ENCODE measurements at regions not wholly inside any gene's neighbourhood (a gene's known extent, or its start where the extent isn't known, plus 50 kb on each side); places are given as distances from the start of the nearest gene placed in this dataset.
"Not testable (repeated sequence)": the region's sequence is repeated elsewhere in the genome, so short reads cannot be mapped to it uniquely, and the experiment has no call there.

DNA sequence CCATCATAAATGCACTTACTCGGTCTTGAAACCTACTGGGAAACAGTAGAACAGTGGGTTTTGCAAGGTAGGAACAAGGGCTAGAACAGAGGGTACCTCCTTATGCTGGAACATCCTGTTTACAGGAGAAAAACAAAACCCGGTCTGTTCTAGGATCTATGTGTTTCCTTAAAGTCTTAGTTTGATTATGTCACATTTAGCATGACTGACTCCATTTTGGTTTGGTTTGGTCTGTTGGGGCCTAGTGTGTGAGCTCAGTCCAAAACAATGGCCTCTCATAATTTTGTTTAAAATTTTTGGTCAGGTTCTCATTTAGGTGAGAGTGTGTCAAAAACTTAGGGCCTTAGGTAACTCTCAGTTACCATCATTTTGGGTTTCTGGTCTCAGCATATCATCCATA is 96.3 kb upstream of the TRIM24 start:
- POLR2A ChIA-PET: no interaction called here
- Histone ChIP-seq H3K4me3 (ENCODE audit: low read depth, low read length) (no peak overlapping the region), H3K36me3 (ENCODE audit: control insufficient read depth, insufficient read depth, low read length) (no peaks in the 10 kb centered on the region), H3K27me3 (ENCODE audit: control insufficient read depth, insufficient read depth, low read length) (no peaks in the 10 kb centered on the region)
- CTCF ChIA-PET: no interaction called here
- no peak for DNase-seq (ENCODE audit: low read depth)
- TF ChIP-seq, protein P1, sequence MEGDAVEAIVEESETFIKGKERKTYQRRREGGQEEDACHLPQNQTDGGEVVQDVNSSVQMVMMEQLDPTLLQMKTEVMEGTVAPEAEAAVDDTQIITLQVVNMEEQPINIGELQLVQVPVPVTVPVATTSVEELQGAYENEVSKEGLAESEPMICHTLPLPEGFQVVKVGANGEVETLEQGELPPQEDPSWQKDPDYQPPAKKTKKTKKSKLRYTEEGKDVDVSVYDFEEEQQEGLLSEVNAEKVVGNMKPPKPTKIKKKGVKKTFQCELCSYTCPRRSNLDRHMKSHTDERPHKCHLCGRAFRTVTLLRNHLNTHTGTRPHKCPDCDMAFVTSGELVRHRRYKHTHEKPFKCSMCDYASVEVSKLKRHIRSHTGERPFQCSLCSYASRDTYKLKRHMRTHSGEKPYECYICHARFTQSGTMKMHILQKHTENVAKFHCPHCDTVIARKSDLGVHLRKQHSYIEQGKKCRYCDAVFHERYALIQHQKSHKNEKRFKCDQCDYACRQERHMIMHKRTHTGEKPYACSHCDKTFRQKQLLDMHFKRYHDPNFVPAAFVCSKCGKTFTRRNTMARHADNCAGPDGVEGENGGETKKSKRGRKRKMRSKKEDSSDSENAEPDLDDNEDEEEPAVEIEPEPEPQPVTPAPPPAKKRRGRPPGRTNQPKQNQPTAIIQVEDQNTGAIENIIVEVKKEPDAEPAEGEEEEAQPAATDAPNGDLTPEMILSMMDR (IDR thresholded peaks at IDR 0.05; ENCODE audit: insufficient read depth, low read depth, low read length): no peak

DNA sequence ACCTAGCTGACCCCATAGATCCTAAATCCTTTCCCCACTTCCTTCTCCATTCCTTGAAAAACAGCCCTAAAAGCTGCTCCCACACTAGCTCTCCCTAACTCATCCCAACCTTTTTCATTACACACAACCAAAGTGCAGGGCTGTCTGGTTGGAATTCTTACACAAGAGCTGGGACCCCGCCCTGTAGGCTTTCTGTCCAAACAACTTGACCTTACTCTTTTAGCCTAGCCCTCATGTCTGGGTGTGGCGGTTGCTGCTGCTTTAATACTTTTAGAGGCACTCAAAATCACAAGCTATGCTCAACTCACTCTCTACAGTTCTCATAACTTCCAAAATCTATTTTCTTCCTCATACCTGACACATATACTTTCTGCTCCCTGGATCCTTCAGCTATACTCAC is 93.9 kb upstream of the TRIM24 start:
- H3K27me3 ChIP-seq (ENCODE audit: control insufficient read depth, insufficient read depth, low read length); POLR2A ChIA-PET; H3K36me3 ChIP-seq (ENCODE audit: control insufficient read depth, insufficient read depth, low read length); H3K4me3 ChIP-seq (ENCODE audit: low read depth, low read length); CTCF ChIA-PET; DNase-seq (ENCODE audit: low read depth): not testable (repeated sequence)

DNA sequence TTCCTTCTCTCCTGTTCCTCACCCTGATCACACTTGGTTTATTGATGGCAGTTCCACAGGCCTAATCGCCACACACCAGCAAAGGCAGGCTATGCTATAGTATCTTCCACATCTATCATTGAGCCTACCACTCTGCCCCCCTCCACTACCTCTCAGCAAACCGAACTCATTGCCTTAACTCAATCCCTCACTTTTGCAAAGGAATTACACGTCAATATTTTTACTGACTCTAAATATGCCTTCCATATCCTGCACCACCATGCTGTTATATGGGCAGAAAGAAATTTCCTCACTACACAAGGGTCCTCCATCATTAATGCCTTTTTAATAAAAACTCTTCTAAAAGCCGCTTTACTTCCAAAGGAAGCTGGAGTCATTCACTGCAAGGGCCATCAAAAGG is 93.4 kb upstream of the TRIM24 start:
- H3K36me3 ChIP-seq (ENCODE audit: control insufficient read depth, insufficient read depth, low read length); POLR2A ChIA-PET; CTCF ChIA-PET; H3K27me3 ChIP-seq (ENCODE audit: control insufficient read depth, insufficient read depth, low read length); DNase-seq (ENCODE audit: low read depth); H3K4me3 ChIP-seq (ENCODE audit: low read depth, low read length): not testable (repeated sequence)

DNA sequence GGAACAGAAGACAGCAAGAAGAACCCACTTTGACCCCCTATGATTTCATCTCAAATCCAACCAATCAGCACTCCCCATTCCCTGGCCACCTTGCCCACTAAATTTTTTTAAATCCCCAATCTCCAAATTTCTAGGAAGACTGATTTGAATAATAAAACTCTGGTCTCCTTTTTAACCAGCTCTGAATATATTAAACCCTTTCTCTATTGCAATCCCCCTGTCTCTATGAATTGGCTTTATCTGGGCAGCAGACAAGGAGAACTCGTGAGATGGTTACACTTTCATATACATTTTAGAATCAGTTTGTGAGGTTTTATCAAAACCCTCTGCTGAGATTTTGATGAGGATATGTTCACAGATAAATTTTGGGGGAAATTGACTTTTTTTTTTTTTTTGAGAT is 90.3 kb upstream of the TRIM24 start:
- Histone ChIP-seq H3K27me3 (ENCODE audit: control insufficient read depth, insufficient read depth, low read length) (no peaks in the 10 kb centered on the region), H3K36me3 (ENCODE audit: control insufficient read depth, insufficient read depth, low read length) (no peaks in the 10 kb centered on the region), H3K4me3 (ENCODE audit: low read depth, low read length) (no peak overlapping the region)
- POLR2A ChIA-PET: no interaction called here
- TF ChIP-seq, protein P1 (IDR thresholded peaks at IDR 0.05; ENCODE audit: insufficient read depth, low read depth, low read length): no peak
- no peak for DNase-seq (ENCODE audit: low read depth)
- CTCF ChIA-PET: interaction anchor here (1.1 kb wide), 1 partner anchor 209 kb away, joined by 3 read pairs; no protein-coding TSS in a partner anchor

DNA sequence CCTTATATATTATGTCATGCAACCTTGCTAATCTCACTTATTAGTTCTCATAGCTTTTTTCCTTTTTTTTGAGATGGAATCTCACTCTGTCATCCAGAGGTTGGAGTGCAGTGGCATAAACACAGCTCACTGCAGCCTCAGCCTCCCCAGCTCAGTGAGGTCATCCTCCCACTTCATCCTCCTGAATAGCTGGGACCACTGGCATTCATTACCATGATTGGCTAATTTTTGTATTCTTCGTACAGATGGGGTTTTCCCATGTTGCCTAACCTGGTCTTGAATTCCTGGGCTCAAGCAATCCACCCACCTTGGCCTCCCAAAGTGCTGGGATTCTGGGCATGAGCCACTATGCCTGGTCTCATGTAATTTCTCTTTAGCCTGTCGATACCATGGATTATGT is 89.1 kb upstream of the TRIM24 start:
- CTCF ChIA-PET: no interaction called here
- TF ChIP-seq, protein P1 (IDR thresholded peaks at IDR 0.05; ENCODE audit: insufficient read depth, low read depth, low read length): no peak

DNA sequence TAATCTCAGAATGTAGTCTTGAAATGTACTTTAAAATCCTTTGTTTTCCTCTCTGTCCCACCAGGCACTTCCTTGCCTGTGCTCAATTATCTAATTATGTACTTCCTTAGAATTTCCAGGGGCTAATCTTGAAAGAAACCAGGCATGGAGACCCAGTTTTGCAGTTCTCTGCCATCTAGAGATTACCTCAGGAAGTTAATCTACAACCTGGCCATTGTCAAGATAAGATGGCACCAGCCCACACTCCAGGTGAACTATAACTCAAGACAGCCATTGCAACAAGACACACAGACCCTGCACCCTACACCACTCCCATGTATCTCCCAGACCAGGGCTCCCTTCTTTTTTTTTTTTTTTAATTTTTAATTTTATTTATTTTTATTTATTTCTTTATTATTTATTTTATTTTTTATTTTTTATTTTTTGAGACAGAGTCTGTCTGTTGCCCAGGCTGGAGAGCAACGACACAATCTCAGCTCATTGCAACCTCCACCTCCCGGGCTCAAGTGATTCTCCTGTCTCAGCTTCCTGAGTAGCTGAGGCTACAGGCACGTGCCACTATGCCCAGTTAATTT is 85.9 kb upstream of the TRIM24 start:
- Histone ChIP-seq H3K27me3 (ENCODE audit: control insufficient read depth, insufficient read depth, low read length) (no peaks in the 10 kb centered on the region), H3K36me3 (ENCODE audit: control insufficient read depth, insufficient read depth, low read length) (no peaks in the 10 kb centered on the region), H3K4me3 (ENCODE audit: low read depth, low read length) (no peak overlapping the region)
- DNase-seq (ENCODE audit: low read depth): no peak
- TF ChIP-seq, protein P1 (IDR thresholded peaks at IDR 0.05; ENCODE audit: insufficient read depth, low read depth, low read length): no peak
- ChIA-PET POLR2A (no interaction called here), CTCF (no interaction called here)

More for the DNA sequence above, 89.1 kb upstream of the TRIM24 start:
- Histone ChIP-seq H3K36me3 (ENCODE audit: control insufficient read depth, insufficient read depth, low read length) (no peaks in the 10 kb centered on the region), H3K4me3 (ENCODE audit: low read depth, low read length) (no peak overlapping the region), H3K27me3 (ENCODE audit: control insufficient read depth, insufficient read depth, low read length) (no peaks in the 10 kb centered on the region)
- POLR2A ChIA-PET: no interaction called here
- no peak for DNase-seq (ENCODE audit: low read depth)

Measured in BJ (cell line).